ENCODE measurements at regions not wholly inside any gene's neighbourhood (a gene's known extent, or its start where the extent isn't known, plus 50 kb on each side); places are given as distances from the start of the nearest gene placed in this dataset.
A peak's percentile ranks its signal among the peaks of the same experiment; 100 is the strongest.
"Not testable (repeated sequence)": the region's sequence is repeated elsewhere in the genome, so short reads cannot be mapped to it uniquely, and the experiment has no call there.

DNA sequence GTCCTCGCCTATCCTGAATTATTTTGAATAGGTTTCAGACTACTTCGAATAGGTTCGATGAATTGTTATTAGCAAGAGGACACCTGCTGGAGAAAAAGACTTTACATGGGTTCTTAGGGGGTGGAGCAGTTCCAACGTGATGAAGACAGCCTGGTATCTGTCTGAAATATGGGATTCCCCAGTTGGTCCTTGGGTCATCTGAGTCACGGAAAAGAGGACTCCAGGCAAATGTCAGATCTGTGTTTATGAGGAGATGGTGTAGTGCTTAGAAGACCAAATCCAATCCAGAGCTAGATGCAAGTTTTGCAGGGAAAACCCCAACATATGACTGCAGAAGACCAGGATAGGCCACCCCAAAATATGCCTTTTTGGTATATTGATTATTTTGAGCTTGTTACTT lies 98.9 kb upstream of the IGSF10 start:
- DNase-seq (ENCODE audit: low spot score) (no peak), ATAC-seq (no peak)
- intact Hi-C loops (cut with DNase I), result no loop called here

DNA sequence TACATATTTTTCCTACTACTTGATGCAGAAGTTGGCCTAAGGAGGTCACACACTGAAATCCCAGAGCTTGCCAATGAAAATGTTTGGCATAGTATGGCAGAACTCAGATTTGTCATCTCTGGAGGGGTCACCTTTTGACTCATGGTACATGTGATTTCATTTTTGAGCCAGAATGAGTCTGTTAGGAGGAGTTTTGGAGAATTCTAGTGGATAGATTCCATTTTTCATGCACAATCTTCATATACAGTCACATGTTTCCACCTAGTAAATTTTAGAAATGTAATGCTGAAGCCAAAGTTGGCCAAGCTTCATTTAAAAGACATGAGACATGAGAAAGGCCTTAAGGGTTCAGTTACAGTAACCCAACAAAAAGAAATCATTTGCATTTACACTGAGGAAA lies 97.8 kb upstream of the IGSF10 start:
- peak; percentile 29 for ATAC-seq
- intact Hi-C loops (cut with DNase I), result no loop called here
- DNase-seq (ENCODE audit: low spot score), result no peak

DNA sequence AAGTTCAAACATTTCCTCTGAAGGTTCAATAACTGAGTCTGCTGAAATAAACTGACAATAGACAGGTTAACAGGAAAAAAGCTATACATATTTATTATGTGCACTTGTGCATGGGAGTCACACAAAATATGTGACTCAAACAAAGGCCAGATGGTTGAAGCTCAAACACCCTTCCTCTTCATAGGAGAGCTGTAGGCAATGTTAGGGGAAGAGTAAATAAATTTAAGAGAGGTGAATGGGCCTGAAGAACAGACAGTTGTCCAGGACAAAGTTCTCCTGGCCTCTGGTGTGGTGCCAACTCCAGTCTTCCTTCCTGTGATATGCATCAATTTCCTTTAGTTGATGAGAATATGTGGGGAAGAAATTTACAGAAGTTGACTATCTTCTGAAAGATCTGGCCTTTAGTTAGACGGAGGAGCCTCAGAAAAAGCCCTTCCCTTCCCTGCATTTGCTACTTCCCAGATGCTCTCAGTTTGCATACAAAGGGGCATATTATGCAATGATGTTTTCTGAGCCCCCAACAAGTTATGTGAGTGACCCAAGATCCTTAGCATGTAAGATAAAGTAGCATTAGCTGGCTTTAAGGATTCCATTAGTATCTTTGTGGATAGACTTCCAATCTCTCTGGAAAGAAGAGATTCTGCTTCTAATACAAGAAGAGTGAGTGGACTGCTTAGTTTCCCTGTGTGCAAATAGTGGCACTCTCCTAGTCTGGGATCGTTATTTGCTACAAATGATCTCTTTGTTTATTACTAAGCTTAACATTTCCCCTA lies 96.4 kb upstream of the IGSF10 start:
- intact Hi-C loops (cut with DNase I), result no loop called here
- no peak for DNase-seq (ENCODE audit: low spot score)
- no peak for ATAC-seq

GRCh38 chr3:151556596-151556995 lies 95.7 kb upstream of the IGSF10 start:
- DNase-seq (ENCODE audit: low spot score) (no peak), ATAC-seq (no peak)
- intact Hi-C loops (cut with DNase I), result no loop called here

- no peak for DNase-seq (ENCODE audit: low spot score)
- no peak for ATAC-seq
- intact Hi-C loops (cut with DNase I), result no loop called here
These were observed 94.7 kb upstream of the IGSF10 start for GRCh38 chr3:151555523-151555922.

GRCh38 chr3:151553888-151554287 lies 93.0 kb upstream of the IGSF10 start:
- intact Hi-C loops (cut with DNase I), result no loop called here
- ATAC-seq (no peak), DNase-seq (ENCODE audit: low spot score) (no peak)

DNA sequence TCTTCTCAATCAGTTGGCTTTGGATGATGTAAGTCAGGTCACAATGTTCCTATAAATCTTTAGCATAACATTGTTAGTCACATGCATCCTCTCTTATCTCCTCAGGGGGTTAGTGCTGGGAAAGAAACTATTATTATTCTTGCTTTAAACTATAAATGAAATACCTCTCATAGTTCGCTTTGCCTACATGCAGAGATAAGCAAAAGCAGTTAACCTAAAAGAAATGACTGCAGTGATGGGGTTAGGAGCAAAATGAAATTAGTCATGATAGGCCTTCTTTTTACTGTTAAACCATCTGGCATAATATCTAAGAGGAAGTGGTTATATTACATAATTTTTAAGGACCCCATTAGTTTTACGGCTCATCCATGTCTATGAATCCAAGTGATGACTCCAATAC lies 91.7 kb upstream of the IGSF10 start:
- DNase-seq (ENCODE audit: low spot score) (no peak), ATAC-seq (no peak)
- intact Hi-C loops (cut with DNase I), result no loop called here

- intact Hi-C loops (cut with DNase I), result no loop called here
- ATAC-seq, result peak; percentile 23
- DNase-seq (ENCODE audit: low spot score), result no peak
These were observed 89.8 kb upstream of the IGSF10 start for GRCh38 chr3:151550642-151551041.

- DNase-seq (ENCODE audit: low spot score) (no peak), ATAC-seq (peak; percentile 59)
- intact Hi-C loops (cut with DNase I), result no loop called here
These were observed 89.3 kb upstream of the IGSF10 start for GRCh38 chr3:151550025-151550618.

- DNase-seq (ENCODE audit: low spot score), result no peak
- intact Hi-C loops (cut with DNase I), result no loop called here
- ATAC-seq, result peak; percentile 72
These were observed 87.3 kb upstream of the IGSF10 start for GRCh38 chr3:151548195-151548594.

GRCh38 chr3:151544164-151544548 lies 83.3 kb upstream of the IGSF10 start:
- ATAC-seq, result no peak
- no peak for DNase-seq (ENCODE audit: low spot score)
- intact Hi-C loops (cut with DNase I), result no loop called here

DNA sequence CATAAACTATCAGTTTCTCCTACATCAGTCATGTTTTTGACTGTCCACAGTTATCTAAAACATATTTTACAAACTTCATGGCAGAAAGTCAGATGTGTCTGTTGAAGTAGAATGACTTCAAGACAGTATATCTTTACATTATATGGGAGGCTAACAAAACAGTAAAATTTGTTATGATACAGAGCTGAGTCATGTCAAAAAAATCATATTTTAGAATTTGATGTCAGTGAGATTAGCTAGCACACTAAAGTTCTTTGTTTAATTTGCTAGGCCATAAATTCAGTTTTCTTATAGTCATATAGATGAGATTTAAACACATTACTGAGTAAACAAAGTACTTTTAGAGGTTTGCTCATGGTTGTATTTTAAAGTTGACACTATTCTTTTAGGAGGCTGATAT lies 80.3 kb upstream of the IGSF10 start:
- DNase-seq (ENCODE audit: low spot score) (no peak), ATAC-seq (no peak)
- intact Hi-C loops (cut with DNase I), result no loop called here

GRCh38 chr3:151539599-151539998 lies 78.7 kb upstream of the IGSF10 start:
- DNase-seq (ENCODE audit: low spot score), result no peak
- peak; percentile 10 for ATAC-seq
- intact Hi-C loops (cut with DNase I), result no loop called here

DNA sequence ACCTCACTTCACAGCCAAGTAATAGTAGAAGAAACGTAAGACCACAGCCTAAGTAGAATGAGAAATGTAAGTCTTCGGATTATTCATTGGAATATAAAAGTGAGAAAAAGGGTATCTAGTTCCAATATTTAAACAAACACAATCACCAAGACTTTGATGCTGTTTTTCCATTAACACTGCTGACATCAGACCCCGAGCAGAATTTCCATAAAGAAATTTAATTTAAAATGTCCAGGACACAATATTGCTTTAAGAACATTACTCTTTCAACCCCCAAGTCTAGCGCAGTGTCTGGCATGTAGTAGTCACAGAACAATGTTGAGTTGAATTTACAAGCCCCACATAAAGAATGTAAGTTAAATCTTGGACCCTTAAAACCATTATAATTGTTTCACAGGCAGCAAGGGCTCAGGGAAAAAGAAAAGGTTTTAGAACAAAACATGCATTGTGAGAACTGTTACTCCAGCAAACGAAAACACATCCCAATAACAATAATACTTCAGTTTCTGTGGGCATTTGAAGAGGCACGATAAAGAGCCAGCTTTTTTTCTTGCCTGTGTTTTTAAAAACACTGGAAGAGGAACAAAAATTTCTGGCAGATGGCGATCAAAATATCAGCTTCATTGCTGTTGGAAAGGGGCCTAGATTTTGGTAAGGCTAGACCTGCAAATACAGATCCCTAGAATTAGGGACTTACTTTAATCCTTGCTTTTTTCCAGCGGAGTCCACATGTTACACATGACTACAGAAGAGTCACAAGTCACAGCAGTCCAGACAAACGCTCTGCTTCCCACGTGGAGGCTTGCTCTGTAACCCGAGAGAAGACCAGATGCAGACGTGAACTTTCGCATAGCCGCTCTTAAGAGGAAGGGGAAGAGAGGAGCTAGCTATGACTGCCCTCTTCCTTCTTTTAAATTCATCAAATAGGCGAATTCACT lies 77.9 kb upstream of the IGSF10 start:
- DNase-seq (ENCODE audit: low spot score) (peak; percentile 65), ATAC-seq (peak; percentile 96)
- intact Hi-C loops (cut with DNase I), result no loop called here

DNA sequence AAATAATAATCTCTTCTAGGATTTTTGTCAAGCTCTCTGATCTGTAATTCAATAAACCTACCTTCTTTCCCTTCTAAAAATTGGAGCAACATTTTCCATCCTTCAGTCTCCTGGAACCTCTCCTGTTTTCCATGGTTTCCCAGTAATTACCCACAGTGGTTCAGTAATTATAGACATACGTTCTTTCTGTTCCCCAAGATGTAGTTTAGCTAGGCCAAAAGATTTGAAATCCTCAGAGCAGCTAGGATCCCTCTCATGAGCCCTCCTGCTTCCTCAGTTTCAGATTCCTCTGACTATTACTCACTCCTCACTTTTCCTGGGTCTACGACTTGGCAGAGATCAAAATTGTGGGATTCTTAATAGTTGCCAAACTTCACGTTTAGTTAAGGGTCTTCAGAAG lies 76.9 kb upstream of the IGSF10 start:
- ATAC-seq (peak; percentile 47), DNase-seq (ENCODE audit: low spot score) (no peak)
- intact Hi-C loops (cut with DNase I), result no loop called here

DNA sequence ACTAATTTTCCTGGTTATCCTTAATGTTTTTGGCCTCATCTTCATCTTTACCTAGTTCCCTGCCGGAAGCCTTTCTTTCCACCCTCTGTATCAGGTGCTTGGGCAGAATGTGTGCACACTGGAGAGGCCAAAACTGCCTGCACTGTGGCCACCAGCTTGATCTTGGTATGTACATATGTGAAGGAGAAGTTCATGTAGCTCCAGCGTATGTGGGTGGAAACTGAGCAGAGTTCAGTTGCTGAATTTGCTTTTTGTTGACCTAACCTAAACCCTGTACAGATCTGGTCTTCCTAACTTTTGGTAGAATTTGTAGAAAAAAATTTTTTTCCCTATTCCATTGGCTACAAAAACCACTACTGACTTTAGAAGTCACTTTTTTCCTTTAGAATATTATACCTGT lies 65.9 kb upstream of the IGSF10 start:
- ATAC-seq (no peak), DNase-seq (ENCODE audit: low spot score) (no peak)
- intact Hi-C loops (cut with DNase I), result no loop called here

GRCh38 chr3:151520105-151520504 lies 59.2 kb upstream of the IGSF10 start:
- no peak for ATAC-seq
- no peak for DNase-seq (ENCODE audit: low spot score)
- intact Hi-C loops (cut with DNase I), result no loop called here

DNA sequence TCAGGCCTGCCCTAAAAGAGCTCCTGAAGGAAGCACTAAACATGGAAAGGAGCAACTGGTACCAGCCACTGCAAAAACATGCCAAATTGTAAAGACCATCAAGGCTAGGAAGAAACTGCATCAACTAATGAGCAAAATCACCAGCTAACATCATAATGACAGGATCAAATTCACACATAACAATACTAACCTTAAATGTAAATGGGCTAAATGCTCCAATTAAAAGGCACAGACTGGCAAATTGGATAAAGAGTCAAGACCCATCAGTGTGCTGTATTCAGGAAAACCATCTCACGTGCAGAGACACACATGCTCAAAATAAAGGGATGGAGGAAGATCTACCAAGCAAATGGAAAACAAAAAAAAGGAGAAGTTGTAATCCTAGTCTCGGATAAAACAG lies 50.6 kb upstream of the IGSF10 start:
- DNase-seq (ENCODE audit: low spot score); intact Hi-C loops (cut with DNase I); ATAC-seq: not testable (repeated sequence)
